ENCODE measurements at regions not wholly inside any gene's neighbourhood (a gene's known extent, or its start where the extent isn't known, plus 50 kb on each side); places are given as distances from the start of the nearest gene placed in this dataset.
"Not testable (repeated sequence)": the region's sequence is repeated elsewhere in the genome, so short reads cannot be mapped to it uniquely, and the experiment has no call there.

DNA sequence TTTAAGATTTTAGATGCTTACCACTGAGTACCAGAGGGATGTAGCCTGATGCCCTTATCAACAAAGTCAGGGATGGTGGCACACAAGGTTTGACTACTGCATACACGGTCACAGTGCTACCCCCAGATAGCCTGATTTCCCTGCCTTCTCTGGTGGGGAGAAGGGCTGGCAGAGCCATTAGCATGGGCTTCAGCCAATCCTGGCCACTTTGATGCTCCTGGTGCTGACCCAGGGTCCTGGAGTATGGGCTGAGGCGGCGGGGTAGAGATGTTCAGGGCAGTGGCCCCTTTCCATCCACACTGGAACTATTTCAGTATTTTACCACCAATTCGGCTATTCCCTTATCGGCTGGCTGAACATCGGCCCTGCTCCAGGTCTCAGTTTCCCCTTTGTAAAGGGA, 83.2 kb downstream of the POTEB3 start:
- DNase-seq; H3K4me1 ChIP-seq; intact Hi-C loops (cut with DNase I); H3K27ac ChIP-seq; H3K27me3 ChIP-seq; H3K36me3 ChIP-seq; H3K9me3 ChIP-seq; ATAC-seq; H3K4me3 ChIP-seq: not testable (repeated sequence)
- WGBS (ENCODE audit: insufficient coverage, low coverage, low lambda C conversion rate, missing lambda C conversion rate) = no CpG with 5 or more reads among the region's 6 CpGs

DNA sequence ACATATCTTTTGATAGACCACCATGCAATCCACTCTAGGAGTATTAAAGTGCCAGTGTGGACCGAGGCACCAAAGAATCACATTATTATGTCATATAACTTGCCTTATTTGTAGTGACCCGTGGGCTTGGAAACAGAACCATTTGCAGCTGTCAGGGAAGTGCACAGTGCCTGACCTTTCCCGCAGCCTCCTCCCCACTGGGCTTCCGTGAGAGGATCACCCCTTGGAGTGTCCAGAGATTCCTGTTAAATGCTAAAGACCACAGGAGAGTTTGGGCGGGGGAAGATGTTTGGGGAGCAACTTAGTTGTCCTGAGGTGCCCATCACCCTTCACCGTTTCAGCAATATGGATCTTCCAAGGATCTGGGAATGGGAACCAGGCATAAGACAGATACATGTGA, 84.4 kb downstream of the POTEB3 start:
- intact Hi-C loops (cut with DNase I); H3K27ac ChIP-seq; H3K27me3 ChIP-seq; H3K9me3 ChIP-seq; ATAC-seq; H3K36me3 ChIP-seq; H3K4me3 ChIP-seq; H3K4me1 ChIP-seq: not testable (repeated sequence)
- DNase-seq = peak in 2 of 3 donors; percentile 5 to 8
- WGBS (ENCODE audit: insufficient coverage, low coverage, low lambda C conversion rate, missing lambda C conversion rate) = 0% methylated on average over 1 of the region's 6 CpGs

- WGBS (ENCODE audit: insufficient coverage, low coverage, low lambda C conversion rate, missing lambda C conversion rate) = no CpG with 5 or more reads among the region's 20 CpGs
- intact Hi-C loops (cut with DNase I); H3K4me3 ChIP-seq; H3K4me1 ChIP-seq; H3K9me3 ChIP-seq; H3K27me3 ChIP-seq; DNase-seq; H3K27ac ChIP-seq; H3K36me3 ChIP-seq: not testable (repeated sequence)
- ATAC-seq = peak; percentile 44 to 51 (median 48)
Observed at GRCh38 chr15:21354597-21354996, 85.7 kb downstream of the POTEB3 start.

DNA sequence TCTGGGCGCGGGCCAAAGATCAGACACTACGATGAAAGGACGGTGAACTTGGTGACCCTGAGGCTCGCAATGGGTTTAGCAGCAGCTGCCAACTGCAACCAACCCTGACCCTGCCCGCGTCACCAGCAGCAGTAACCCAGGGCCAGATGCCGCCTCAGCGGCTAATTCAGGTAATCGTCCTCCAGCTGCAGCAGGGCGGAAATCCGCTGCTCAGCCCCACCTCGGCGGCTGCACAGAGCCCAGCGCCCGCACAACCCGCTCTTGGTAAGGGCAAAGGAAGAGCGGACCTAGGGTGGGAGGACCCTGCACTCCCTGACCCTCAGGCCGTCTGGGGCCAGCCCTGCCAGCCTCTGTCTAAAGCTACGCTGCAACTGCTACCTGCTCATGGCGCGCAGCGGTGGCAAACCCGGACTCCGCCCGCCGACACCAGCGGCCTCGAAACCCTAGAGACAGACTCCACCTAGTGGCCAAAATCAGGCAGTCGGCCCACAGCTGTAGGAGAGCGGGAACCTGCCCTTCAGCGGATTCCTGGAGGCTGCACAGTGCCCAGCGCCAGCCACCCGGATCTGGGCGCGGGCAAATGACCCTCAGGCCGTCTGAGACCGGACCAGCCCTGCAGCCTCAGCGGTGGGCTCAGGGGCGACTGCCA, 87.5 kb downstream of the POTEB3 start:
- ATAC-seq = peak in 1 of 4 donors; percentile 18
- WGBS (ENCODE audit: insufficient coverage, low coverage, low lambda C conversion rate, missing lambda C conversion rate) = no CpG with 5 or more reads among the region's 40 CpGs

DNA sequence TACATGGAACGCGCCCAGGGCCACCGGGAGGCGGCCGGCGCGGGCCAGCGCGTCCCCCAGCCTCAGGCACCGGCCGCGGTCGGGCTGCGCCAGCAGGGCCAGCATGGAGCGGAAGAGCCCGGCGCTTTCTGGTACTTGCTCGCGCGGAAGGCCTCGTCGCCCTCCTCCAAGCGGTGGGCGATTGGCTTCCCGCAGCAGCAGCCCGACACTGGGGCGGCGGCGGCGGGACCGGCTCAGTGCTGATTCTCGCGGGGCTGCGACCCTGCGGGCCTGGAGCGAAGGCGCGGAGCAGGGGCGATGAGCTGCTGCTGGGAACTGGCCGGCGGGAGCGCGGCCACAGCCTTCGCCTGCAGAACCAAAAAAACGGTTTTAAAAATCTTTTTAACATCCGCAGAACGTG, 95.3 kb downstream of the POTEB3 start:
- intact Hi-C loops (cut with DNase I); H3K27ac ChIP-seq; H3K4me1 ChIP-seq; H3K4me3 ChIP-seq; H3K27me3 ChIP-seq; H3K36me3 ChIP-seq; ATAC-seq; H3K9me3 ChIP-seq: not testable (repeated sequence)
- WGBS (ENCODE audit: insufficient coverage, low coverage, low lambda C conversion rate, missing lambda C conversion rate) = no CpG with 5 or more reads among the region's 47 CpGs
- DNase-seq = peak in 2 of 3 donors; percentile 7 to 45

More for the DNA sequence above, 87.5 kb downstream of the POTEB3 start:
- H3K9me3 ChIP-seq; H3K4me1 ChIP-seq; DNase-seq; H3K36me3 ChIP-seq; intact Hi-C loops (cut with DNase I); H3K27ac ChIP-seq; H3K4me3 ChIP-seq; H3K27me3 ChIP-seq: not testable (repeated sequence)

DNA sequence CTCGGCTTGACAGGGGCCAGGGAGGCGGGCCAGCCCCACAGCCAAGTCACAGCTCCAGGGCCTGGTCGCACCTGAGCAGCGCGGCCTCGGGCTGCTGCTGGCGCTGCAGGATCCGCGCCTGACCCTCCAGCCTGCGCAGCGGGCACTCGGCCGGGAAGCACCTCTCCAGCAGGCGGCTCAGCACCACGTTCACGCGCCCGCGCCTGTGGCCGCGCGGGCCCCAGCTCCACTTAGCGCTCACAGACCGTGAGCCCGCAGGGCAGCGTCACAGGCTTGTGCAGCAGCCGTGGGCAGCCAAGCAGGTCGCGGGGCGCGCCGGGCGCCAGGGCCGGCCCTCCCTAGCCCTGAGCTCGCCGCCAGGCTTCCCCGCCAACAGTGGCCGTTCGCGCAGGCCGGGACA, 95.8 kb downstream of the POTEB3 start:
- H3K4me3 ChIP-seq; H3K27me3 ChIP-seq; intact Hi-C loops (cut with DNase I); H3K4me1 ChIP-seq; H3K36me3 ChIP-seq; H3K27ac ChIP-seq; DNase-seq; H3K9me3 ChIP-seq: not testable (repeated sequence)
- peak; percentile 71 to 86 (median 73) for ATAC-seq
- no CpG with 5 or more reads among the region's 41 CpGs for WGBS (ENCODE audit: insufficient coverage, low coverage, low lambda C conversion rate, missing lambda C conversion rate)

DNA sequence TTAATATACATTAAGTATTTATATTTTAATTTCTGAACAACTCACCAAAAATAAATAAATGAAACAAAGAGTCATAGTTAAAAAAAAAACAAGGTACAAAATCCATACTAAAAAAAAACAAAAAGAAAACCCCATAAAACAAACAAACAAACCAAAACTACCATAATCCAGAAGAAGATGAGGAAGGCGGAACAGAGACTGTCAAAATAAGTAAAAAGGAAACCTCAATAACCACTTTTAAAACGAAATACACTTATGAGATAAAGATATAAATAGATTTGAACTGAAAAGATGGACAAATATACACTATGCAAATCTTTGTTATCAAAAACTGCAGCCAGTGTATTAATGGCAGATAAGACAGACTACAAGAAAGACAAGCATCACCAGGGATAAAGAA, 103.3 kb downstream of the POTEB3 start:
- WGBS (ENCODE audit: insufficient coverage, low coverage, low lambda C conversion rate, missing lambda C conversion rate) = no CpG with 5 or more reads among the region's 2 CpGs
- intact Hi-C loops (cut with DNase I) = not testable (repeated sequence)

DNA sequence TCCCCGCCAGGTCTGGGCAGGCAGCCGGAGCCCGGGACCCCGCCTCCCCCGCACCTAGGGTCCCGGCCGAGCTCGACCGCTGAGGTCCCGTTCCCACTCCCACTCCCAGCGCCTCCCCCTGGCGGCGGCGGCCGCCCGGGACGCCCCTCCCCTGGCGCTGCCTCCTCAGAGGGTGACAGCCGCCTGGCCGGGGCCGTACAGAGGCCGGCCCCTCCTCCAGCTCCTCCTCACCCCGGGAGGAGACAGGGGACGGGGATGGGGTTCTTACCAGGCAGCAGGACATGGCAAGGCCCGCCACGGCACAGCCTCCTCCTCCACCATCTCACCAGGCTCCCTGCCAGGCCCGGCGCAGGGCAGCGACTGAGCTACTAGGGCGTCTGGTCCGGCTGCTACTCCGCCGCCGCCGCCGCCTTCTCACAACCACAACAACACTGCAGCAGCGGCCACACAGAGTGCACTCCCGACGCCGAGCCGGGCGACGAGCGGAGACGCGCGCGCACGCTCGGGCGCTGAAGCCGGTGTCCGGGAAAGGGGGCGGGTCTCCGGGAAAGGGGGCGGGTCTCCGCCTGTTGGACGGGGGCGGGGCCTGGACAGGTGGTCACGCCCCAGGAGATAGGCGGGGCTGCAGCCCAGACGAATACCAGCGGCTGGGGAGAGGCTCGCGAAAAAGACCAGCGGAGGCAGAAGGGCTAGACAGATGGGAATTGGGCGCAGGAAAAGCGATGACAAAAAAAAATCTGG, 115.4 kb downstream of the POTEB3 start:
- H3K4me3 ChIP-seq; H3K27me3 ChIP-seq; H3K36me3 ChIP-seq; H3K27ac ChIP-seq; intact Hi-C loops (cut with DNase I); H3K9me3 ChIP-seq; H3K4me1 ChIP-seq: not testable (repeated sequence)
- WGBS (ENCODE audit: insufficient coverage, low coverage, low lambda C conversion rate, missing lambda C conversion rate) = 37% methylated on average over 6 of the region's 68 CpGs
- ATAC-seq (peak; percentile 85 to 97 (median 95)), DNase-seq (peak; percentile 23 to 53 (median 24))

More for the DNA sequence above, 103.3 kb downstream of the POTEB3 start:
- H3K27me3 ChIP-seq, H3K4me3 ChIP-seq, H3K9me3 ChIP-seq, H3K4me1 ChIP-seq, H3K36me3 ChIP-seq, H3K27ac ChIP-seq, DNase-seq, ATAC-seq: not testable (repeated sequence)

DNA sequence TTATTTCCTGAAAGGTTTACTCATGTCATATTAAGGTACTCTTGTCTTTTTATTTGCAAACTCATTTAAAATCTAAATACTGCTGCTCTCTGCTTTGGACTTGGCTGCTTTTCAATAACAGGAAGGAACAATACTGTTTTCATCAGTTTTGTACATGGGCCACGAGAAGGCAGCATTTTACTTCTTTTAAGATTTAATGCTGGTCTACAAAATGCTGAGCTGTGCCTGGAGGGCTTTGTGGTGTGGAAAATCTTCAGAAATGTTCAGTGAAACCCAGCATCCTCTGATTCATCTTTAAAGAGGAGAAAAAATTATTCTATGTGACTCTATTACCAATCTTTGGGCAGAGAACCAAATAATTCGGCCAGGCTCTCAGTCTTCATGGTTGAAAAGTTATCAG, 155.9 kb downstream of the POTEB3 start:
- H3K36me3 ChIP-seq; H3K4me3 ChIP-seq; H3K4me1 ChIP-seq; H3K27me3 ChIP-seq; H3K9me3 ChIP-seq; H3K27ac ChIP-seq; intact Hi-C loops (cut with DNase I); DNase-seq: not testable (repeated sequence)
- 18% methylated on average over 1 of the region's 2 CpGs for WGBS (ENCODE audit: insufficient coverage, low coverage, low lambda C conversion rate, missing lambda C conversion rate)
- peak; percentile 76 to 95 (median 83) for ATAC-seq

GRCh38 chr15:21283210-21283609, 157.1 kb downstream of the POTEB3 start:
- H3K27ac ChIP-seq; H3K9me3 ChIP-seq; H3K27me3 ChIP-seq; H3K36me3 ChIP-seq; H3K4me3 ChIP-seq; DNase-seq; H3K4me1 ChIP-seq; intact Hi-C loops (cut with DNase I): not testable (repeated sequence)
- WGBS (ENCODE audit: insufficient coverage, low coverage, low lambda C conversion rate, missing lambda C conversion rate) = no CpG with 5 or more reads among the region's 1 CpG
- ATAC-seq = peak in 3 of 4 donors; percentile 13 to 56 (median 23)

- DNase-seq; H3K4me1 ChIP-seq; H3K27me3 ChIP-seq; intact Hi-C loops (cut with DNase I); H3K9me3 ChIP-seq; H3K27ac ChIP-seq; H3K36me3 ChIP-seq; H3K4me3 ChIP-seq; ATAC-seq: not testable (repeated sequence)
- WGBS (ENCODE audit: insufficient coverage, low coverage, low lambda C conversion rate, missing lambda C conversion rate) = no CpG with 5 or more reads among the region's 3 CpGs
Observed at GRCh38 chr15:21280272-21280671, 160.0 kb downstream of the POTEB3 start.

All from right lobe of liver (tissue), 6 donors.